Sciatic nerve (tissue), 2 donors: ENCODE measurements at regions not wholly inside any gene's neighbourhood (a gene's known extent, or its start where the extent isn't known, plus 50 kb on each side); places are given as distances from the start of the nearest gene placed in this dataset.
"Not testable (repeated sequence)": the region's sequence is repeated elsewhere in the genome, so short reads cannot be mapped to it uniquely, and the experiment has no call there.

ENCODE experiments used
- ATAC-seq: fragments of 200-7000 bp; cut with Tn5 transposase; one replicate; pipeline ENCODE4 v1.9.1; 2020; ENCODE audit warnings: mild to moderate bottlenecking, moderate library complexity
- DNase-seq: peaks from one replicate; pipeline ENCODE4 v3.0.0-alpha.2; 2020; ENCODE audit warnings: low spot score
- intact Hi-C: fragments of 100-400 bp; cut with DNase I; formaldehyde crosslinking; loops from one replicate; pipeline ENCODE4 v1.14.2; 2022
- donor health status: DM: no; HTN: no; CAD: no.
- donor health status: DM: no; HTN: no; CAD: no.

- DNase-seq (no peak), ATAC-seq (no peak)
- intact Hi-C loops, result no loop called here
Observed at GRCh38 chr4:3374011-3374645, 67.6 kb upstream of the HGFAC start.

GRCh38 chr4:3374667-3375066 lies 67.1 kb upstream of the HGFAC start:
- DNase-seq, result no peak
- intact Hi-C loops, result no loop called here
- no peak for ATAC-seq

GRCh38 chr4:3375688-3376087 lies 66.1 kb upstream of the HGFAC start:
- ATAC-seq (no peak), DNase-seq (no peak)
- intact Hi-C loops, result no loop called here

- intact Hi-C loops, result no loop called here
- ATAC-seq (no peak), DNase-seq (no peak)
Observed at GRCh38 chr4:3376266-3376665, 65.5 kb upstream of the HGFAC start.

GRCh38 chr4:3377557-3377956 lies 64.2 kb upstream of the HGFAC start:
- ATAC-seq (no peak), DNase-seq (no peak)
- intact Hi-C loops, result no loop called here

- intact Hi-C loops, ATAC-seq, DNase-seq: not testable (repeated sequence)
Observed at GRCh38 chr4:3380336-3380735, 61.4 kb upstream of the HGFAC start.

- DNase-seq, ATAC-seq, intact Hi-C loops: not testable (repeated sequence)
Observed at GRCh38 chr4:3381208-3381607, 60.6 kb upstream of the HGFAC start.

- ATAC-seq (no peak), DNase-seq (no peak)
- intact Hi-C loops, result no loop called here
Observed at GRCh38 chr4:3382251-3382650, 59.5 kb upstream of the HGFAC start.

- ATAC-seq (no peak), DNase-seq (no peak)
- intact Hi-C loops, result no loop called here
Observed at GRCh38 chr4:3384391-3384770, 57.4 kb upstream of the HGFAC start.

- DNase-seq, result peak; percentile 81
- ATAC-seq, result peak; percentile 46
- intact Hi-C loops, result no loop called here
Observed at GRCh38 chr4:3384771-3385710, 56.7 kb upstream of the HGFAC start.

- no peak for DNase-seq
- ATAC-seq, result no peak
- intact Hi-C loops, result no loop called here
Observed at GRCh38 chr4:3385711-3386420, 55.9 kb upstream of the HGFAC start.

GRCh38 chr4:3386526-3386925 lies 55.2 kb upstream of the HGFAC start:
- ATAC-seq (no peak), DNase-seq (no peak)
- intact Hi-C loops, result no loop called here

- intact Hi-C loops, result no loop called here
- ATAC-seq (no peak), DNase-seq (no peak)
Observed at GRCh38 chr4:3387154-3387942, 54.4 kb upstream of the HGFAC start.

GRCh38 chr4:3387943-3388361 lies 53.8 kb upstream of the HGFAC start:
- intact Hi-C loops, result no loop called here
- ATAC-seq, result peak; percentile 79
- DNase-seq, result peak; percentile 90

GRCh38 chr4:3388471-3389232 lies 53.1 kb upstream of the HGFAC start:
- DNase-seq (no peak), ATAC-seq (peak; percentile 48)
- intact Hi-C loops, result no loop called here

- DNase-seq (no peak), ATAC-seq (no peak)
- intact Hi-C loops, result no loop called here
Observed at GRCh38 chr4:3389233-3390215, 52.2 kb upstream of the HGFAC start.

- ATAC-seq, result no peak
- DNase-seq, result no peak
- intact Hi-C loops, result no loop called here
Observed at GRCh38 chr4:3390288-3390811, 51.4 kb upstream of the HGFAC start.
